ENCODE measurements at regions not wholly inside any gene's neighbourhood (a gene's known extent, or its start where the extent isn't known, plus 50 kb on each side); places are given as distances from the start of the nearest gene placed in this dataset.

DNA sequence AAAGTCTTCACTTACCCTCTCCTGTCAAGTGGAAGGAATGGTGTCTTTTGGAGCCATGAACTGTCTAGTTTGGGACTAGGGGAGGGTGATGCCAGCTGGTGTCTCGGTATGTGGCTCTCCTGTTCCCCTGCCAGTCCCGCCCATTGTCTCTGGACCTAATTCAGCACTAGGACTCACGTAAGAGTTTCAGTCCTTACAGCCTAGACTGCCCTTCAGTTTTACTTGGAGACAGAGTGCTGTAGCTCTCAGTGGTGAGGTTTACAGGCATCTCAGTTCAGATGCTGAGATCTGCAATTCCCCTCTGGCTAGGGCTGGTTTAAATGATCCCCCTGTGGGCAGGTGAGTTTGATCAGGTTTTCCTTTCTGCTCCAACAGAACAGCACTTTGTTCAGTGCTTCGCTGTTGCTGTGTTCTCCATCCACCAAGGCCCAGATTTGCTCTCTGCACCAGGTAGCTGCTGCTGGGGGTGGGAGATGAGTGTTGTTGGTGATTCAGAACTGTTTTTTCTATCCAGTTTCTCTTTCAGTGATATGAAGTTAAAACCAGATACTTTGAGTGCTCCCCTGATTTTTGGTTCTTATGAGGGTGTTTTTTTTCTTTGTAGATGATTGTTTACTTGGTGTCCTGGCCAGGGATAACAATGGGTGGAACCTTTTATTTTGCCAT is 198.3 kb upstream of the RNPC3 start:
- TF ChIP-seq CTCF (conservative IDR thresholded peaks at IDR 0.05; ENCODE audit: low read length) (no peak), EZH2phosphoT487 (IDR thresholded peaks at IDR 0.05; ENCODE audit: borderline replicate concordance, low read depth, low read length) (no peak)

All from OCI-LY7 (cell line).